ENCODE measurements at regions not wholly inside any gene's neighbourhood (a gene's known extent, or its start where the extent isn't known, plus 50 kb on each side); places are given as distances from the start of the nearest gene placed in this dataset.
A peak's percentile ranks its signal among the peaks of the same experiment; 100 is the strongest.

DNA sequence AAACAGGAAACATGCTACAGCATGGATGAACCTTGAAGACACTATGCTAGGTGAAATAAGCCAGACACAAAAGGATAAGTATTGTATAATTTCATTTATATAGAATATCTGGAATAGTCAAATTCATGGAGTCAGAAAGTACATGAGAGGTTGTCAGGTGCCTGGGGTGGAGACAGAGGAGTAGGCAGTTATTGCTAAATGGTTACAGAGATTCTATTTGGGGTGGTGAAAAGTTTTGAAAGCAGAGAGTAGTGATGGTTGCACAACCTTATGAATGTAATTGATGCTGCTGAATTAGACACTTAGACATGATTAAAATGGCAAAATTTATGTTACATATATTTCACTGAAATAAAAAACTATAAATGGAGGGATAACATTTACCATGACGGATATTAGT, 197.4 kb downstream of the VAPA start:
- ATAC-seq (replicated peaks in 1 of 2) (no peak), DNase-seq (no peak)
- Mint-ChIP-seq H3K27ac (no peak overlapping the region), H3K9me3 (peaks cover 0 to 2% of the 10 kb centered on the region in 2 donors), H3K4me3 (no peak overlapping the region), H3K27me3 (ENCODE audit: low read depth) (no peaks in the 10 kb centered on the region), H3K4me1 (ENCODE audit: low read depth) (no peaks in the 10 kb centered on the region), H3K36me3 (ENCODE audit: insufficient read depth in 2 of 2) (no peaks in the 10 kb centered on the region)

DNA sequence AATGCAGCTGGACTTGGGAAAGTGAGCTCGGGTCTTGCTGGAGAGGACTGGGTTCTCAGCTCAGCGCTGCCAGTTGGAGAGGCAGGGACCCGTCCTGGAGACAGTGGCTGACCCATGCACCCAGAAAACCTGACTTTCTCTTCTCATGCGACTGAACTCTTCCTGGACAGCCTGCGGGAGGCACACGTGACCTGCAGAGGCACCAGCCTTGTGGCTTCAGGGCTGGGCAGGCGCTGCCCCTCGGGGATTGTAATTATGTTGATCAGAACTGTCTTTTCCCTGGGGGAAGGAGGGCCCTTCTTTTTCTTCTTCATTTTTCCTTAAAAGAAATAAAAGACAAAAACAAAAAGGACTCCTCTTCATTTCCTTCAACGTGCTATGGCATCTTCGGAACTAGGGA, 198.1 kb downstream of the VAPA start:
- Mint-ChIP-seq H3K4me3 (no peak overlapping the region), H3K9me3 (no peaks in the 10 kb centered on the region), H3K4me1 (ENCODE audit: low read depth) (no peaks in the 10 kb centered on the region), H3K36me3 (ENCODE audit: insufficient read depth in 2 of 2) (no peaks in the 10 kb centered on the region), H3K27me3 (ENCODE audit: low read depth) (no peaks in the 10 kb centered on the region), H3K27ac (no peak overlapping the region)
- DNase-seq (no peak), ATAC-seq (replicated peaks in 1 of 2) (no peak)

DNA sequence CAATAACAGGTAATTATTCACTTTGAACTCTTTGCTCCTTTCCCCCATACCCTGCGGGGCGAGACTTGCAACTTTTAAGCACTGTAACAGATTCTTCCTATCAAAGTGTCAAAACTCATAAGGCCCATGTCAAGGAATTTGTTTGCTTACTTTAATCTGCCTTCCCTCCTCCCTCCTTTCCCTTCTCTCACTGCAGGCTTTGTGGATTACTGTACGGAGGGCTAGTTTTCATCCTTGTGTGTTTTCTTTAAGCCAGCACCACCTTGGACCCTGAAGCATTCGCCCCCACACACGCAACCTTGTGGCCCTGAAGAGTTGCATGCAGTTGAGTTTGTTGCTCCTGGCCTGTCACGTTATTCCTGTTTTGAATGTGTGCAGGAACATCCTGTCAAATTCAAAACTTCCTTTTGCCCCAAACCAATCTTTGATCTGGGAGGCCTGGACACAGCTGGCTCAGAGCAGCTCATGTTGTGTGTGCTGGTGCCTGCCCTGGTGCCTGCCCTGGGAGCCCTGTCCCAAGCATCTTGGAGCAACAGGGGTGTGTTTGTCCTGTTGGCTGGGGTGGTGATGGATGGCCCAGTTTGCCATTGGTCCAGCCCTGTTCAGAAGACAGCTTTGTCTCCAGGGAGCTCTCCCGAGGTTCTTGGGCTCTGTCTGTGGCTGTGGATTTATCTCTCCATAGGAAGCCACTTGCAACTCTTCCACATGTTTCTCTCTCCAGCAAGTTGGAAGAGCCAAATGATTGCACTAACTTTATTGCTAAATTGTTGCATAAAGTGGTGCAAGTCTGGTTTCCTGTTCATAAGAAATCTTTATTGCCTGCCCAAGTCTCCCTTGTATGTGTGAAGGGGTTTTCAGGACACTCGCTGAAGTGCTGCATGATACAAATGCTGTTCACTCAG, 199.6 kb downstream of the VAPA start:
- ATAC-seq (replicated peaks in 1 of 2) (no peak), DNase-seq (no peak)
- H3K9me3 Mint-ChIP-seq: no peaks in the 10 kb centered on the region
- no peak overlapping the region for H3K4me3 Mint-ChIP-seq
- no peak overlapping the region for H3K27ac Mint-ChIP-seq
- H3K27me3 Mint-ChIP-seq (ENCODE audit: low read depth): peaks cover 2% of the 10 kb centered on the region
- H3K4me1 Mint-ChIP-seq (ENCODE audit: low read depth): no peaks in the 10 kb centered on the region
- H3K36me3 Mint-ChIP-seq (ENCODE audit: insufficient read depth in 2 of 2): no peaks in the 10 kb centered on the region

DNA sequence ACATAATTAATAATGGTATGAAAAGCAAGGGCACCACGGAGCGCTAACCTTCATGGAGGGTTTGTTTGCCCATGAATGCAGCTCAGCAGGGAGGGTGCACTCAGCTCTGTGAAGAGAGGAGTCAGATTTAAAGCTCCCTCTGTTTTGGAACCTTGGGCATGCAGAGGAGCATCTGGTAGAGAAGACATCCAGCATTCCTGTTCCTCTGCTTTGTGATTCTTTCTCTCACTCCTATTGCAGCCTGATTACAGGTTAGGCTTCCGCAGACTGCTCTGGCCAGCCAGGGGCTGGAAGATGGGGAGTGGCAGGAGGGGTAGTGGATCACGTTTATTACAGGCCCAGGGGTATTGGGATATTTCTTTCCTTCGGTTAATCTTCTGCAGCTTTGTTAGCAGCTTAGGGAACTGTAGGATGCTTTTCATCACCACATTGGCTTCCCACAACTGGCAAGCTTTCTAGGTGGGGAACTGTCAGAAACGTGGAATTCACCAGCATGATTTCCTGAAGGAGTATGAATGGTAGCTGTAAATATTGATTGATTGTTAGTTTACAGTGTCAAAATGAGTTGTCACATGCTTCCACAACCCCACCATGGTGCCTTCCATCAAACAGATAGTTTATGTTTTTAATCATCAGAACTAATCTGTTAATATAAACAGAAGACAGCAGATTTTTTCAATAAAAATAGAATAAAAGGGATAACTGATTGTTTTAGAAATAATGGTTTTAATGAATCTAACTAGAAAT, 201.1 kb downstream of the VAPA start:
- H3K9me3 Mint-ChIP-seq: peaks cover 1 to 3% of the 10 kb centered on the region in 2 donors
- H3K4me1 Mint-ChIP-seq (ENCODE audit: low read depth): no peaks in the 10 kb centered on the region
- H3K36me3 Mint-ChIP-seq (ENCODE audit: insufficient read depth in 2 of 2): peaks cover 0 to 3% of the 10 kb centered on the region in 2 donors
- ATAC-seq (replicated peaks in 1 of 2) (no peak), DNase-seq (no peak)
- no peak overlapping the region for H3K27ac Mint-ChIP-seq
- H3K4me3 Mint-ChIP-seq: no peak overlapping the region
- peaks cover 5% of the 10 kb centered on the region for H3K27me3 Mint-ChIP-seq (ENCODE audit: low read depth)

DNA sequence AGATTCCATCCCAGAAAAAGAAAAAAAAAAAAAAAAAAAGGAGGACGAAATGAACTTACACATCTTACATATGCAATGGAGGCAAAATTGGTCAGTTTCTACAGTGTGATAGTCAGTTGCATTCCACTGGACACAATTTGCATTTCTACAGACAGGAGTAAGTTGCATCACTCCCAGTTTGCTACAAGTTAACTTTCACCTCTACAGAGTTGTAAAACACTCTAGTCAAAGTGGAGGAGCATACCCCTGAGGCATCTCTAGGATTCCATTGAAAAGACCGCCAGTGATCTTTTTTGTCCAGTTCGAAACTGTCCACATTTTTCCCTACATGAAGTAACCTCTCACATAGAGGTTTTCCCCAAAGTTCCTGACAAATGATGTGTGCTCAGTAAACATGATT, 202.8 kb downstream of the VAPA start:
- Mint-ChIP-seq H3K27me3 (ENCODE audit: low read depth) (peaks cover 5% of the 10 kb centered on the region), H3K27ac (no peak overlapping the region), H3K4me1 (ENCODE audit: low read depth) (no peaks in the 10 kb centered on the region), H3K9me3 (peaks cover 1 to 3% of the 10 kb centered on the region in 2 donors), H3K4me3 (no peak overlapping the region), H3K36me3 (ENCODE audit: insufficient read depth in 2 of 2) (peaks cover 0 to 5% of the 10 kb centered on the region in 2 donors)
- ATAC-seq (replicated peaks in 1 of 2) (no peak), DNase-seq (no peak)

DNA sequence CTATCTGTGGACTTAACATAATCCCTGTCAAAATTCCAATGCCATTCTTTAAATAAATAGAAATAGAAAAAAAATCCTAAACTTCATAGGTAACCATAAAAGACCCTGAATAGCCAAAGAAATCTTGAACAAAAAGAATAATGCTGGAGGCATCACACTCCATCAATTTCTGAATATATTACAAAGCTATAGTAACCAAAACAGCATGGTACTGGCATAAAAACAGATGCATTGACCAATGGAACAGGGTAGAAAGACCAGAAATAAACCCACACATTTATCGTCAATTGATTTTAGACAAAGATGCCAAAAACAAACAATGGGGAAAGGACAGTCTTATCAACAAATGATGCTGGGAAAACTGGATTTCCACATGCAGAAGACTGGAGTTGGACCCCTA, 205.7 kb downstream of the VAPA start:
- DNase-seq (no peak), ATAC-seq (replicated peaks in 1 of 2) (no peak)
- no peak overlapping the region for H3K27ac Mint-ChIP-seq
- H3K36me3 Mint-ChIP-seq (ENCODE audit: insufficient read depth in 2 of 2): peaks cover 0 to 5% of the 10 kb centered on the region in 2 donors
- peaks cover 1 to 3% of the 10 kb centered on the region in 2 donors for H3K9me3 Mint-ChIP-seq
- no peaks in the 10 kb centered on the region for H3K4me1 Mint-ChIP-seq (ENCODE audit: low read depth)
- peaks cover 5% of the 10 kb centered on the region for H3K27me3 Mint-ChIP-seq (ENCODE audit: low read depth)
- no peak overlapping the region for H3K4me3 Mint-ChIP-seq

DNA sequence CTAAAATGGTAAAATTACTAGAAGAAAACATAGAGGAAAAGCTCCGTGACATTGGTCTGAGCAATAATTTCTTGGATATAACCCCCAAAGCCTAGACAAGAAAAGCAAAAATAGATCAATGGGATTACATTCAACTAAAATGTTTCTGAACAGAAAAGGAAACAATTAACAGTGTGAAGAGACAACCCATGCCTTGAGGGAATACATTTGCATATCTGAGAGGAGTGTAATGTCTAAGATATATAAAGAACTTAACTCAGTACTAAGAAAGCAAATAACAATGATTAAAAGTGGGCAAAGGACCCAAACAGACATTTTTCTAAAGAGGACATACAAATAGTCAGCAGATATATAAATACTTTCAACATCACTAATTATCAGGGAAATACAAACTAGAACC, 206.2 kb downstream of the VAPA start:
- H3K4me3 Mint-ChIP-seq: no peak overlapping the region
- peaks cover 0 to 5% of the 10 kb centered on the region in 2 donors for H3K36me3 Mint-ChIP-seq (ENCODE audit: insufficient read depth in 2 of 2)
- peaks cover 5% of the 10 kb centered on the region for H3K27me3 Mint-ChIP-seq (ENCODE audit: low read depth)
- no peaks in the 10 kb centered on the region for H3K4me1 Mint-ChIP-seq (ENCODE audit: low read depth)
- no peak for DNase-seq
- H3K27ac Mint-ChIP-seq: no peak overlapping the region
- H3K9me3 Mint-ChIP-seq: peaks cover 1 to 3% of the 10 kb centered on the region in 2 donors
- no peak for ATAC-seq (replicated peaks in 1 of 2)

DNA sequence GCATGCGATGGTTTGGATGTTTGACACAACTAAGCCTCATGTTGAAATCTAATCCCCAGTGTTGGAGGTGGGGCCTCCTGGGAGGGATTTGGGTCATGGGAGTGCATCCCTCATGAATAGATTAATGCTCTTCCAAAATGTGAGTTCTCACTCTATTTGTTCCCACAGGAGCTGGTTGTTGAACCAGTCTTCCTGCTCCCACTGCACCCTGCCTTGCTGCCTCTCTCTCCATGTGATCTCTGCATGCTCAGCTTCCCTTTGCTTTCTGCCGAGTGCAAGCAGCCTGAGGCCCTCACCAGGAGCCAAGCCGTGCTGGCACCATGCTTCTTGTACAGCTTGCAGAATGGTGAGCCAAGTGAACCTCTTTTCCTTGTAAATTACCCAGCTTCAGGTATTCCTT, 206.8 kb downstream of the VAPA start:
- DNase-seq (no peak), ATAC-seq (replicated peaks in 1 of 2) (no peak)
- no peaks in the 10 kb centered on the region for H3K4me1 Mint-ChIP-seq (ENCODE audit: low read depth)
- H3K27ac Mint-ChIP-seq: no peak overlapping the region
- no peak overlapping the region for H3K4me3 Mint-ChIP-seq
- peaks cover 1 to 3% of the 10 kb centered on the region in 2 donors for H3K9me3 Mint-ChIP-seq
- H3K27me3 Mint-ChIP-seq (ENCODE audit: low read depth): peaks cover 5% of the 10 kb centered on the region
- H3K36me3 Mint-ChIP-seq (ENCODE audit: insufficient read depth in 2 of 2): peaks cover 0 to 5% of the 10 kb centered on the region in 2 donors

DNA sequence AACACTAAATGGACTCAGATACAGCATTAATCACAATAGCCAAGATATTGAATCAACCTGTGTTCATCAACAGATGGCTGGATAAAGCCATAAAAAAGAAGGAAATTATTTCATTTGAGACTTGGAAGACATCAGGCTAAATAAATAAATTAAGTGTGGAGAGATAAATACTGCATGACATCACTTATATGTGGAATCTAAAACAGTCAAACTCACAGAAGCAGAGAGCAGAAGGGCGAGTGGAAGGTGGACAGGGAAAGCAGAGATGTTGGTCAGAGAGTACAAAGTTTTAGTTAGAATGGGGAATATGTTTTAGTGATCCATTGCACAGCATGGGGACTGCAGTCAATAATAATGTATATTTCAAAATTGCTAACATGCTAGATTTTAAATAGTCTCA, 207.2 kb downstream of the VAPA start:
- no peak for ATAC-seq (replicated peaks in 1 of 2)
- Mint-ChIP-seq H3K36me3 (ENCODE audit: insufficient read depth in 2 of 2) (peaks cover 0 to 5% of the 10 kb centered on the region in 2 donors), H3K9me3 (peaks cover 1 to 3% of the 10 kb centered on the region in 2 donors), H3K4me3 (no peak overlapping the region), H3K27ac (no peak overlapping the region), H3K4me1 (ENCODE audit: low read depth) (no peaks in the 10 kb centered on the region), H3K27me3 (ENCODE audit: low read depth) (peaks cover 5% of the 10 kb centered on the region)
- DNase-seq: no peak

DNA sequence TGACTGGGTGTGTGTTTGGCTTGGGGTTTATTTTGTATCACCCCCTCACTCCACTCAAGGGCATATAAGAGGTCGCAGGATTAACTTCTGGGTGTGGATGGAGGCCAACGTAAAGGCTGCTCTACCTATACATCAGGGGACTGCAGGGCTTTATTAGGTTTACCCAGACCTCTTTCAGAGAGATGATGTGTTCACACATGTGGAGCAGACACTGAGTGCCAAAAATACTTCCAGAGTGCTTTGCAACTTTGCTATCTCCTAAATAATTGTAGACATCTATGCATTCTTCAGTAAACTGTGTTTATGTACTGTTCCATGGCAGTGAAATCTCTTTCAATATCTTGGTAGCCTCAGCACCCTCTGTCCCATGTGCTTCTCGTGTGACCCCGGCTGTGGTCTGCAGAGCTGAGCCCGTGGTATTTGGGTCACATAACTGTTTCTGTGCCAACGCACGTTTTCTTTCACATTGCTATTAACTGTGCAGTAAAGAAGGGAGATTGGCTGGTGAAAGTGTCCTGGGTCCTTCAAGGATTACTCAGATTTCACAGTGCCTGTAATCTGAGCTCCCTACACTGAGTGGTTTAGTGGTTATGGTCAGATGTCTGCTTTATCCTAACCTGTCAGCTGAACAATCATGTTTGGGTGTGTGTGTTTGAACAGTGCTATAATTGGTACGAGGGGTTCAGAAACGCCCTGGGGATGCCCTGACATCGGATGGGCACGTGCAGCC, 208.1 kb downstream of the VAPA start:
- H3K36me3 Mint-ChIP-seq (ENCODE audit: insufficient read depth in 2 of 2): peaks cover 0 to 5% of the 10 kb centered on the region in 2 donors
- H3K4me1 Mint-ChIP-seq (ENCODE audit: low read depth): no peaks in the 10 kb centered on the region
- peaks cover 1 to 3% of the 10 kb centered on the region in 2 donors for H3K9me3 Mint-ChIP-seq
- no peak overlapping the region for H3K4me3 Mint-ChIP-seq
- H3K27ac Mint-ChIP-seq: peak overlapping the region; percentile 4
- DNase-seq (no peak), ATAC-seq (replicated peaks in 1 of 2) (peak; percentile 18 to 65)
- H3K27me3 Mint-ChIP-seq (ENCODE audit: low read depth): peaks cover 5% of the 10 kb centered on the region

DNA sequence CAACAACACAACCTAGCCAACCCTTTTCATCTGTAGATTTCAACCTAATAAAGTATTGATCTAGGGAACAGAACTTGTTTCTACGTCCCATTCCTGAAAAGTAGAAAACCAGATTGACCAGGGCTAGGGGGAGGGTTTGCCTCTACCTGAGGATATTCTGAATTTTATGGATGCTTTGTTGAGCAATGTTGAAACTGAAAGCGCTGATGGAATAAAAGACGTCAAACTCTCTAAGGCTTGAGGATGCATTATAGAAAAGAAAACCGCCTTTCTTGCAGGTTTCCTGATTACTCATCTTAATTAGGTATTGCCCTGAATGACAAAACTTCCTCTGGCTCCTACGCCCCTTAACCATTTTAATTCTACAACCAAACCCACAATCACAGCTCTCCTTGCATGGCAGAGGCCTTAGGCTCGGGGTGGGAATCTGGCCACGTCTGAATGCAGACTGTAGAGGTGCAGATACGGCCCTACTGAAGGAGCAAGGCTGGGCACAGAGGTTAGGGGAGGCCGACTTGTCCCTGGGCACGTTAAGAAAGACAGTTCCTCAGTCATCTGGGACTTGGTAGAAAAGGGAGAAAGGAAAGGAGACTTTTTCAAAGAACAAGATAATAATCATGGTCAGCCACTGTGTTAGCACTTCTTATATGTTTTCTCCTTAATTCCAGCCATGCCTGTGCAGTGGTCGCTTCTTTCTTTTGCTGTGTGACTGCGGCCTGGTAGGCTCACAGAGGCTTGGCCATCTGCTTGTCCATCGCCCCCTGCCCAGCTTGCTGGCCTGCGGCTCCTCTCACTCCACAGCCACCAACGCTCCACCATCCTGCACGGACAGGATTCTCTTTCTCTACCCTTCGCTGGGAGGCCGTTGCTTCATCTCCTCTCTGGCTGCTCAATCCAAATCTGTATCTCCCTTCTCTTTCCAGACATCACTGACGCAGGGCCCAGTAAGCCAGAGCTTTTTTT, 209.5 kb downstream of the VAPA start:
- ATAC-seq (replicated peaks in 1 of 2): peak; percentile 37 to 81
- DNase-seq: peak in 1 of 2 donors; percentile 7
- H3K4me1 Mint-ChIP-seq (ENCODE audit: low read depth): no peaks in the 10 kb centered on the region
- peak overlapping the region in 1 of 2 donors; percentile 3 for H3K4me3 Mint-ChIP-seq
- H3K9me3 Mint-ChIP-seq: peaks cover 1 to 3% of the 10 kb centered on the region in 2 donors
- H3K36me3 Mint-ChIP-seq (ENCODE audit: insufficient read depth in 2 of 2): peaks cover 0 to 5% of the 10 kb centered on the region in 2 donors
- no peak overlapping the region for H3K27ac Mint-ChIP-seq
- peaks cover 4% of the 10 kb centered on the region for H3K27me3 Mint-ChIP-seq (ENCODE audit: low read depth)

DNA sequence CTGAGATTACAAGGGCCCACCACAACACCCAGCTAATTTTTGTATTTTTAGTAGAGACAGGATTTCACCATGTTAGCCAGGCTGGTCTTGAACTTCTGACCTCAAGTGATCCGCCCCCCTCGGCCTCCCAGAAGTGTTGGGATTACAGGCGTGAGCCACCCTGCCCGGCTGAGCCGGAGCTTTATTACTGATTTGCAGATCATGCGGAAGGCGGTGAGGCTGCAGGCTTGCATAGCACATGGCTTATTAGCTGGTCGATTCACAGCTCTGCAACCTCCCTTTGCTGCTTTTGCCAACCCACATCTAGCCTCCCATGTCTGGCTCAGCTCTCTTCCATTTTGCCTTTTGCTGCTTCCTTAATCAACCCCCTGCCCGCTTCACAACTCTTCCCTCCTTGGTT, 210.3 kb downstream of the VAPA start:
- no peaks in the 10 kb centered on the region for H3K4me1 Mint-ChIP-seq (ENCODE audit: low read depth)
- H3K4me3 Mint-ChIP-seq: peak overlapping the region in 1 of 2 donors; percentile 13

More for the DNA sequence above, 210.3 kb downstream of the VAPA start:
- ATAC-seq (replicated peaks in 1 of 2): no peak
- Mint-ChIP-seq H3K36me3 (ENCODE audit: insufficient read depth in 2 of 2) (peaks cover 0 to 2% of the 10 kb centered on the region in 2 donors), H3K27me3 (ENCODE audit: low read depth) (no peaks in the 10 kb centered on the region), H3K9me3 (peaks cover 0 to 1% of the 10 kb centered on the region in 2 donors), H3K27ac (no peak overlapping the region)
- no peak for DNase-seq

All from activated T-cell treated with anti-CD3 and anti-CD28 coated beads, Interleukin-2, amount 50 U/mL, for 72 hours (primary cell).